ENCODE measurements at regions not wholly inside any gene's neighbourhood (a gene's known extent, or its start where the extent isn't known, plus 50 kb on each side); places are given as distances from the start of the nearest gene placed in this dataset.

DNA sequence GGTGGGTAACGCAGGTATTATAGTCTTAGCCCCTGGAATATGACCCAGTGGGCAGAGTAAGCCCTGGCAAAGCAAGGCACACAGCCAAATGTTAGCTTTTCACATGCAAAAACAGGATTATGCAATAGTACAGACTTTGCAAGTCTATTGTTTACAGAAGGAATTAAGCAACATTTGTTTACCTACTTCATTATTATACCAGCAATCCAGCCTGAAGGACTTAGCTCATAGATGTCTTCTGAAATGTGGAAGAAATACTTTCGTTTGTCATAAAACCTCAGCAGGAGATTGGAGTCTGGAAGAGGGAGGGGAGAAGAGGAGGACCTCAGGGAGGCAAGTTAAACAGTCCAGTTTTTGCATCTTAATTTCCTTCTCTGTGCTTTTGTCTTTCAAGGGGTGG, 226.7 kb upstream of the CENPE start (continued):
- TF ChIP-seq, protein P1, sequence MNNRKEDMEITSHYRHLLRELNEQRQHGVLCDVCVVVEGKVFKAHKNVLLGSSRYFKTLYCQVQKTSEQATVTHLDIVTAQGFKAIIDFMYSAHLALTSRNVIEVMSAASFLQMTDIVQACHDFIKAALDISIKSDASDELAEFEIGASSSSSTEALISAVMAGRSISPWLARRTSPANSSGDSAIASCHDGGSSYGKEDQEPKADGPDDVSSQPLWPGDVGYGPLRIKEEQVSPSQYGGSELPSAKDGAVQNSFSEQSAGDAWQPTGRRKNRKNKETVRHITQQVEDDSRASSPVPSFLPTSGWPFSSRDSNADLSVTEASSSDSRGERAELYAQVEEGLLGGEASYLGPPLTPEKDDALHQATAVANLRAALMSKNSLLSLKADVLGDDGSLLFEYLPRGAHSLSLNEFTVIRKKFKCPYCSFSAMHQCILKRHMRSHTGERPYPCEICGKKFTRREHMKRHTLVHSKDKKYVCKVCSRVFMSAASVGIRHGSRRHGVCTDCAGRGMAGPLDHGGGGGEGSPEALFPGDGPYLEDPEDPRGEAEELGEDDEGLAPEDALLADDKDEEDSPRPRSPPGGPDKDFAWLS (CRISPR knock-in tag; IDR thresholded peaks at IDR 0.05; ENCODE audit: borderline replicate concordance), result no peak
- TF ChIP-seq, protein P2, sequence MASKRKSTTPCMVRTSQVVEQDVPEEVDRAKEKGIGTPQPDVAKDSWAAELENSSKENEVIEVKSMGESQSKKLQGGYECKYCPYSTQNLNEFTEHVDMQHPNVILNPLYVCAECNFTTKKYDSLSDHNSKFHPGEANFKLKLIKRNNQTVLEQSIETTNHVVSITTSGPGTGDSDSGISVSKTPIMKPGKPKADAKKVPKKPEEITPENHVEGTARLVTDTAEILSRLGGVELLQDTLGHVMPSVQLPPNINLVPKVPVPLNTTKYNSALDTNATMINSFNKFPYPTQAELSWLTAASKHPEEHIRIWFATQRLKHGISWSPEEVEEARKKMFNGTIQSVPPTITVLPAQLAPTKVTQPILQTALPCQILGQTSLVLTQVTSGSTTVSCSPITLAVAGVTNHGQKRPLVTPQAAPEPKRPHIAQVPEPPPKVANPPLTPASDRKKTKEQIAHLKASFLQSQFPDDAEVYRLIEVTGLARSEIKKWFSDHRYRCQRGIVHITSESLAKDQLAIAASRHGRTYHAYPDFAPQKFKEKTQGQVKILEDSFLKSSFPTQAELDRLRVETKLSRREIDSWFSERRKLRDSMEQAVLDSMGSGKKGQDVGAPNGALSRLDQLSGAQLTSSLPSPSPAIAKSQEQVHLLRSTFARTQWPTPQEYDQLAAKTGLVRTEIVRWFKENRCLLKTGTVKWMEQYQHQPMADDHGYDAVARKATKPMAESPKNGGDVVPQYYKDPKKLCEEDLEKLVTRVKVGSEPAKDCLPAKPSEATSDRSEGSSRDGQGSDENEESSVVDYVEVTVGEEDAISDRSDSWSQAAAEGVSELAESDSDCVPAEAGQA (IDR thresholded peaks at IDR 0.05; ENCODE audit: low read depth), result no peak
- TF ChIP-seq, protein P2 (CRISPR knock-in tag; IDR thresholded peaks at IDR 0.05; ENCODE audit: borderline replicate concordance), result no peak
- TF ChIP-seq ZNF768 (CRISPR knock-in tag; IDR thresholded peaks at IDR 0.05), result no peak
- no peak for TF ChIP-seq RAD21 (CRISPR knock-in tag; IDR thresholded peaks at IDR 0.05)
- TF ChIP-seq ISX (CRISPR knock-in tag; conservative IDR thresholded peaks at IDR 0.05), result no peak
- no peak for TF ChIP-seq SAFB2 (CRISPR knock-in tag; IDR thresholded peaks at IDR 0.05; ENCODE audit: borderline replicate concordance, low read depth)
- peak; percentile 77; the same call in 1 of the 2 replicates for TF ChIP-seq ZNF614 (CRISPR knock-in tag; IDR thresholded peaks at IDR 0.05; ENCODE audit: borderline replicate concordance)
- TF ChIP-seq ETV6 (CRISPR knock-in tag; conservative IDR thresholded peaks at IDR 0.05), result no peak
- TF ChIP-seq TOE1 (CRISPR knock-in tag; IDR thresholded peaks at IDR 0.05), result no peak
- TF ChIP-seq ZNF589 (CRISPR knock-in tag; conservative IDR thresholded peaks at IDR 0.05), result no peak
- no peak for TF ChIP-seq ASH2L (IDR thresholded peaks at IDR 0.05; ENCODE audit: insufficient read length, low read depth, low read length)
- no peak for TF ChIP-seq ZNF101 (CRISPR knock-in tag; IDR thresholded peaks at IDR 0.05; ENCODE audit: borderline replicate concordance, low read depth)
- 0 out of 2 replicates have a peak, but pooled peaks have one; percentile 30 for TF ChIP-seq MED1 (CRISPR knock-in tag; IDR thresholded peaks at IDR 0.05)
- no peak for TF ChIP-seq TSC22D2 (CRISPR knock-in tag; IDR thresholded peaks at IDR 0.05; ENCODE audit: borderline replicate concordance)
- TF ChIP-seq, protein P3, sequence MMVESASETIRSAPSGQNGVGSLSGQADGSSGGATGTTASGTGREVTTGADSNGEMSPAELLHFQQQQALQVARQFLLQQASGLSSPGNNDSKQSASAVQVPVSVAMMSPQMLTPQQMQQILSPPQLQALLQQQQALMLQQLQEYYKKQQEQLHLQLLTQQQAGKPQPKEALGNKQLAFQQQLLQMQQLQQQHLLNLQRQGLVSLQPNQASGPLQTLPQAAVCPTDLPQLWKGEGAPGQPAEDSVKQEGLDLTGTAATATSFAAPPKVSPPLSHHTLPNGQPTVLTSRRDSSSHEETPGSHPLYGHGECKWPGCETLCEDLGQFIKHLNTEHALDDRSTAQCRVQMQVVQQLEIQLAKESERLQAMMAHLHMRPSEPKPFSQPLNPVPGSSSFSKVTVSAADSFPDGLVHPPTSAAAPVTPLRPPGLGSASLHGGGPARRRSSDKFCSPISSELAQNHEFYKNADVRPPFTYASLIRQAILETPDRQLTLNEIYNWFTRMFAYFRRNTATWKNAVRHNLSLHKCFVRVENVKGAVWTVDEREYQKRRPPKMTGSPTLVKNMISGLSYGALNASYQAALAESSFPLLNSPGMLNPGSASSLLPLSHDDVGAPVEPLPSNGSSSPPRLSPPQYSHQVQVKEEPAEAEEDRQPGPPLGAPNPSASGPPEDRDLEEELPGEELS (CRISPR knock-in tag; IDR thresholded peaks at IDR 0.05), result peak; percentile 87
- no peak for TF ChIP-seq ZNF446 (CRISPR knock-in tag; IDR thresholded peaks at IDR 0.05)
- TF ChIP-seq SP5 (CRISPR knock-in tag; IDR thresholded peaks at IDR 0.05; ENCODE audit: borderline replicate concordance, low read depth), result no peak
- TF ChIP-seq NFKB2 (CRISPR knock-in tag; IDR thresholded peaks at IDR 0.05; ENCODE audit: borderline replicate concordance), result no peak
- peak; percentile 80; the same call in 1 of the 2 replicates for TF ChIP-seq FOXP1 (IDR thresholded peaks at IDR 0.05)
- TF ChIP-seq FOXP1 (CRISPR knock-in tag; IDR thresholded peaks at IDR 0.05), result peak; percentile 94
- TF ChIP-seq TCF12 (IDR thresholded peaks at IDR 0.05), result no peak
- no peak for TF ChIP-seq TCF12 (CRISPR knock-in tag; IDR thresholded peaks at IDR 0.05)

Measured in HepG2 (cell line).